K562 (cell line): ENCODE measurements at regions not wholly inside any gene's neighbourhood (a gene's known extent, or its start where the extent isn't known, plus 50 kb on each side); places are given as distances from the start of the nearest gene placed in this dataset.

ENCODE experiments used
- ATAC-seq: fragments of 200-7000 bp; cut with Tn5 transposase; 3 replicates; pipeline ENCODE4 v1.9.1; 2020; ENCODE audit warnings: moderate library complexity
- BruUV-seq: library from RNA; stranded (reverse); fragments of 400-500 nt; replicated peaks from 2 replicates; lab custom pipeline; 2021; lab: Mats Ljungman, UMichigan
- CTCF ChIA-PET: fragments of 300-600 bp; formaldehyde crosslinking; extraction: SDS; loops from one replicate; lab custom pipeline; 2021; ENCODE audit warnings: low intra/inter-chr PET ratio; lab: Yijun Ruan, JAX
- POLR2A ChIA-PET: fragments of 300-600, 350-650 bp; sonication (Branson Sonifier 250); formaldehyde crosslinking; extraction: SDS; loops from one replicate; lab custom pipeline; 2021; ENCODE audit warnings: antibody characterized with exemption, inconsistent platforms; lab: Yijun Ruan, JAX
- DNase-seq, 4 experiments: peaks; one replicate each; pipeline versions ENCODE4 v3.0.0 to v3.0.0-alpha.2; 2011 to 2018; ENCODE audit warnings: low spot score in 3 of 4, mixed read lengths in 3 of 4; ENCODE audit errors: extremely low read depth in 1 of 4
- FAIRE-seq: peaks from 2 replicates; lab custom pipeline; 2011; peaks lifted over from hg19 to GRCh38; lab: Jason Lieb, UNC
- H2AFZ ChIP-seq: 2 replicates; pipeline ENCODE4 v1.6.0; 2011; ENCODE audit warnings: low read depth, low read length, control low read depth, inconsistent platforms
- H3K27ac ChIP-seq: fragments of 200-600 bp; 3 replicates; pipeline ENCODE4 v1.8.0; 2011; ENCODE audit warnings: low read depth, mild to moderate bottlenecking, control low read depth, inconsistent platforms, low read length, moderate library complexity, mixed read lengths; ENCODE audit errors: extremely low read depth
- H3K27me3 ChIP-seq, 2 experiments: fragments of 300-600 bp in 1 of 2; 2 replicates in 1 of 2; 3 replicates in 1 of 2; pipeline versions ENCODE4 v1.6.0 to v1.8.0; 2011; ENCODE audit warnings: inconsistent platforms in 2 of 2, low read length in 2 of 2, mild to moderate bottlenecking in 1 of 2, mixed read lengths in 1 of 2, moderate library complexity in 1 of 2; ENCODE audit not compliant: control insufficient read depth in 2 of 2, insufficient read depth in 2 of 2
- H3K36me3 ChIP-seq: fragments of 300-600 bp; 3 replicates; pipeline ENCODE4 v1.8.0; 2011; ENCODE audit warnings: mild to moderate bottlenecking, low read length, inconsistent platforms; ENCODE audit not compliant: control insufficient read depth, insufficient read depth
- H3K4me1 ChIP-seq, 2 experiments: fragments of 200-600 bp in 1 of 2; replicated peaks in 1 of 2; 2 replicates in 1 of 2; 3 replicates in 1 of 2; pipeline versions ENCODE4 v1.5.1 to v1.8.0; 2011; ENCODE audit warnings: inconsistent platforms in 2 of 2, low read length in 2 of 2, mild to moderate bottlenecking in 1 of 2, mixed read lengths in 1 of 2, moderate library complexity in 1 of 2; ENCODE audit not compliant: control insufficient read depth in 2 of 2, insufficient read depth in 2 of 2
- H3K4me2 ChIP-seq: 2 replicates; pipeline ENCODE4 v1.6.1; 2011; ENCODE audit warnings: low read length, control low read depth, inconsistent platforms, mixed read lengths; ENCODE audit not compliant: insufficient read depth
- H3K4me3 ChIP-seq: fragments of 200-600 bp; sonication (generic), shearing (Covaris generic); 2 replicates; pipeline ENCODE4 v1.5.1; 2016; ENCODE audit warnings: control low read depth, inconsistent platforms
- H3K79me2 ChIP-seq: fragments of 200-600 bp; 3 replicates; pipeline ENCODE4 v1.8.0; 2011; ENCODE audit warnings: low read length, inconsistent platforms; ENCODE audit not compliant: control insufficient read depth, insufficient read depth
- H3K9ac ChIP-seq, 2 experiments: 2 replicates each; pipeline versions ENCODE4 v1.6.0 to v1.6.1; 2011; ENCODE audit warnings: low read depth in 2 of 2, low read length in 2 of 2, control low read depth in 1 of 2, inconsistent platforms in 1 of 2, mild to moderate bottlenecking in 1 of 2, mixed read lengths in 1 of 2; ENCODE audit not compliant: insufficient read depth in 1 of 2
- H3K9me1 ChIP-seq: one replicate; pipeline ENCODE4 v1.6.0; 2011; ENCODE audit warnings: inconsistent platforms, mild to moderate bottlenecking, low read length, moderate library complexity; ENCODE audit not compliant: control insufficient read depth, insufficient read depth
- H3K9me3 ChIP-seq: replicated peaks from 2 replicates; pipeline ENCODE4 v1.5.1; 2011; ENCODE audit warnings: low read depth, low read length, inconsistent platforms; ENCODE audit not compliant: control insufficient read depth, insufficient read depth
- H4K20me1 ChIP-seq: replicated peaks from 2 replicates; pipeline ENCODE4 v1.6.1; 2011; ENCODE audit warnings: low read length, inconsistent platforms, mixed read lengths; ENCODE audit not compliant: control insufficient read depth, insufficient read depth
- AFF4 ChIP-seq: sonication (generic); formaldehyde crosslinking; IDR thresholded peaks from 2 replicates; pipeline ENCODE4 v1.8.0; 2023; ENCODE audit warnings: mild to moderate bottlenecking, missing genetic modification reagents
- ARID2 ChIP-seq: fragments of 450-650 bp; IDR thresholded peaks from 2 replicates; pipeline ENCODE4 v1.6.1; 2017; ENCODE audit warnings: antibody characterized with exemption, mild to moderate bottlenecking
- CBX2 ChIP-seq: fragments of 200-600 bp; sonication (generic); IDR thresholded peaks from one replicate; pipeline ENCODE4 v1.6.1; 2012; ENCODE audit warnings: mild to moderate bottlenecking, low read length, inconsistent platforms; ENCODE audit not compliant: insufficient read depth, poor library complexity, severe bottlenecking
- DLX4 ChIP-seq: fragments of 250-450 bp; sonication (Bioruptor Pico); IDR thresholded peaks from 2 replicates; pipeline ENCODE4 v1.6.1; 2021; ENCODE audit warnings: mild to moderate bottlenecking
- ELF4 ChIP-seq: fragments of 450-650 bp; formaldehyde crosslinking; IDR thresholded peaks from 2 replicates; pipeline ENCODE4 v1.4.0; 2022; ENCODE audit warnings: missing genetic modification characterization
- ESRRB ChIP-seq: fragments of 250-450 bp; sonication (Bioruptor Pico); IDR thresholded peaks from 2 replicates; pipeline ENCODE4 v1.5.0; 2020; ENCODE audit warnings: mild to moderate bottlenecking, moderate library complexity, borderline replicate concordance
- ETV5 ChIP-seq: sonication (generic); formaldehyde crosslinking; IDR thresholded peaks from 2 replicates; pipeline ENCODE4 v1.4.0; 2020; ENCODE audit warnings: low read depth, mild to moderate bottlenecking, missing genetic modification reagents
- FIP1L1 ChIP-seq: fragments of 200-400 bp; formaldehyde crosslinking; IDR thresholded peaks from 2 replicates; pipeline ENCODE4 v1.6.1; 2018; ENCODE audit warnings: mild to moderate bottlenecking, low read depth, low read length; ENCODE audit not compliant: poor library complexity, severe bottlenecking
- KHSRP ChIP-seq: fragments of 450-650 bp; IDR thresholded peaks from 2 replicates; pipeline ENCODE4 v1.6.1; 2017
- MAFF ChIP-seq: IDR thresholded peaks from 2 replicates; pipeline ENCODE4 v1.6.1; 2012; ENCODE audit warnings: low read length, improper control_type of control experiment
- NCOA1 ChIP-seq: fragments of 450-650 bp; IDR thresholded peaks from 2 replicates; pipeline ENCODE4 v1.6.1; 2016; ENCODE audit warnings: low read depth
- NFE2 ChIP-seq: IDR thresholded peaks from 2 replicates; pipeline ENCODE4 v1.6.1; 2014; ENCODE audit warnings: antibody characterized with exemption, low read depth
- POLR2AphosphoS5 ChIP-seq: IDR thresholded peaks from 2 replicates; pipeline ENCODE4 v1.6.1; 2011; ENCODE audit warnings: mild to moderate bottlenecking, low read depth, low read length, moderate library complexity; ENCODE audit not compliant: control insufficient read depth, insufficient read depth
- SETDB1 ChIP-seq: IDR thresholded peaks from one replicate; pipeline ENCODE4 v1.6.1; 2012; ENCODE audit warnings: low read length, control low read depth, inconsistent platforms
- SLC30A9 ChIP-seq: fragments of 250-450 bp; sonication (Bioruptor Pico); IDR thresholded peaks from 2 replicates; pipeline ENCODE4 v1.8.0; 2022; ENCODE audit warnings: mild to moderate bottlenecking, moderate library complexity
- SREBF2 ChIP-seq: sonication (generic); formaldehyde crosslinking; IDR thresholded peaks from 2 replicates; pipeline ENCODE4 v1.4.0; 2020; ENCODE audit warnings: mild to moderate bottlenecking, missing genetic modification reagents
- ZNF316 ChIP-seq: fragments of 450-650 bp; IDR thresholded peaks from 2 replicates; pipeline ENCODE4 v1.6.1; 2016
- WGBS: fragments of 100-300 bp; shearing (Covaris generic); methylation state at CpG from one replicate; pipeline ENCODE4 v1.1.6; 2016; ENCODE audit warnings: low coverage, mixed read lengths; ENCODE audit not compliant: insufficient coverage; ENCODE audit errors: missing lambda C conversion rate; 5-methylcytosine and 5-hydroxymethylcytosine counted together
- in situ Hi-C: fragments of 300-500 bp; cut with MboI; formaldehyde crosslinking; loops from 4 replicates; pipeline ENCODE4 v1.15.0; 2018; ENCODE audit warnings: inconsistent platforms, mixed read lengths
- intact Hi-C: fragments of 100-400 bp; cut with micrococcal nuclease; formaldehyde crosslinking; loops from 2 replicates; pipeline ENCODE4 v1.14.2; 2022
- TF ChIP-seq, protein P1 (sequence below): sonication (generic); formaldehyde crosslinking; IDR thresholded peaks from 2 replicates; pipeline ENCODE4 v1.8.0; 2022; ENCODE audit warnings: missing genetic modification reagents, mild to moderate bottlenecking, borderline replicate concordance

- TF ChIP-seq SREBF2 (CRISPR knock-in tag) (no peak), ELF4 (no peak), SETDB1 (no peak)
These were observed 404.3 kb downstream of the BCL11B start (continued) for GRCh38 chr14:98867726-98868125.

GRCh38 chr14:98868866-98869265 is 403.1 kb downstream of the BCL11B start:
- in situ Hi-C loops = no loop called here

More at GRCh38 chr14:98868866-98869265, 403.1 kb downstream of the BCL11B start:
- TF ChIP-seq CBX2 = no peak
- TF ChIP-seq FIP1L1 = no peak
- TF ChIP-seq KHSRP = no peak
- no peak for TF ChIP-seq ESRRB (CRISPR knock-in tag)
- TF ChIP-seq SLC30A9 (CRISPR knock-in tag) = no peak
- no peak for TF ChIP-seq ETV5 (CRISPR knock-in tag)
- TF ChIP-seq, protein P1, sequence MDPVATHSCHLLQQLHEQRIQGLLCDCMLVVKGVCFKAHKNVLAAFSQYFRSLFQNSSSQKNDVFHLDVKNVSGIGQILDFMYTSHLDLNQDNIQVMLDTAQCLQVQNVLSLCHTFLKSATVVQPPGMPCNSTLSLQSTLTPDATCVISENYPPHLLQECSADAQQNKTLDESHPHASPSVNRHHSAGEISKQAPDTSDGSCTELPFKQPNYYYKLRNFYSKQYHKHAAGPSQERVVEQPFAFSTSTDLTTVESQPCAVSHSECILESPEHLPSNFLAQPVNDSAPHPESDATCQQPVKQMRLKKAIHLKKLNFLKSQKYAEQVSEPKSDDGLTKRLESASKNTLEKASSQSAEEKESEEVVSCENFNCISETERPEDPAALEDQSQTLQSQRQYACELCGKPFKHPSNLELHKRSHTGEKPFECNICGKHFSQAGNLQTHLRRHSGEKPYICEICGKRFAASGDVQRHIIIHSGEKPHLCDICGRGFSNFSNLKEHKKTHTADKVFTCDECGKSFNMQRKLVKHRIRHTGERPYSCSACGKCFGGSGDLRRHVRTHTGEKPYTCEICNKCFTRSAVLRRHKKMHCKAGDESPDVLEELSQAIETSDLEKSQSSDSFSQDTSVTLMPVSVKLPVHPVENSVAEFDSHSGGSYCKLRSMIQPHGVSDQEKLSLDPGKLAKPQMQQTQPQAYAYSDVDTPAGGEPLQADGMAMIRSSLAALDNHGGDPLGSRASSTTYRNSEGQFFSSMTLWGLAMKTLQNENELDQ = no peak
- TF ChIP-seq AFF4 = no peak
- TF ChIP-seq ZNF316 = no peak
- TF ChIP-seq ARID2 = no peak
- TF ChIP-seq NFE2 = no peak
- TF ChIP-seq DLX4 = no peak
- no peak for TF ChIP-seq MAFF
- no peak for TF ChIP-seq NCOA1
- TF ChIP-seq POLR2AphosphoS5 = no peak
- Histone ChIP-seq H3K27ac (no peak overlapping the region), H2AFZ (no peak overlapping the region), H3K27me3 (no peaks in the 10 kb centered on the region), H3K4me3 (no peak overlapping the region), H3K79me2 (no peaks in the 10 kb centered on the region), H3K9me3 (no peaks in the 10 kb centered on the region), H3K4me2 (no peak overlapping the region), H3K9ac (no peak overlapping the region), H3K36me3 (no peaks in the 10 kb centered on the region), H4K20me1 (no peaks in the 10 kb centered on the region), H3K4me1 (no peaks in the 10 kb centered on the region), H3K9me1 (no peaks in the 10 kb centered on the region)
- WGBS = 0% methylated on average over 10 of the region's 10 CpGs
- no peak for FAIRE-seq
- intact Hi-C loops = no loop called here
- no peak for ATAC-seq
- ChIA-PET CTCF (no interaction called here), POLR2A (interaction anchor here (0.8 kb wide), 1 partner anchor 75 kb away, joined by 3 read pairs; no protein-coding TSS in a partner anchor)
- BruUV-seq = no TSS peak
- DNase-seq = no peak
